Activated gamma-delta T cell (primary cell): ENCODE measurements at regions not wholly inside any gene's neighbourhood (a gene's known extent, or its start where the extent isn't known, plus 50 kb on each side); places are given as distances from the start of the nearest gene placed in this dataset.
"Not testable (repeated sequence)": the region's sequence is repeated elsewhere in the genome, so short reads cannot be mapped to it uniquely, and the experiment has no call there.

ENCODE experiments used
- DNase-seq: peaks from one replicate; lab custom pipeline; 2025; lab: John Stamatoyannopoulos, UW

DNA sequence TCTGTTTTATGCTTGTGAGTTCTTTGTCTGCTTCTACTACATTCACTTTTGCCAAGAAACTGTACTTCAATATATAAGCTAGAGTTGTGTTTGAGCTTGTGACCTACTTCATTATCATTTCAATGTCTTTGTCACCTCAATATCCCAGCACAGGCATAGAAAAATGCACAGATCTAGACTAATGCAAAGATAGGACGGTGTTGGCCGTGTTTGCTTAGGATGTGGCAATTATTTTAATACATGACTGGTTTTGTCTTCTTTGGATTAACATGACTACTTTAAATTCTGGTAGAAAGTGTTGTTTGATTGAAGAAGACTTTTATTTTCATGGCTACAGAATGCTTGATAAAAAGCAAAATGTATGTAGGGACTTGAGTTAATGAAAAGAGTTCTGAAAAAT lies 1075.0 kb upstream of the GJE1 start:
- DNase-seq = no peak

DNA sequence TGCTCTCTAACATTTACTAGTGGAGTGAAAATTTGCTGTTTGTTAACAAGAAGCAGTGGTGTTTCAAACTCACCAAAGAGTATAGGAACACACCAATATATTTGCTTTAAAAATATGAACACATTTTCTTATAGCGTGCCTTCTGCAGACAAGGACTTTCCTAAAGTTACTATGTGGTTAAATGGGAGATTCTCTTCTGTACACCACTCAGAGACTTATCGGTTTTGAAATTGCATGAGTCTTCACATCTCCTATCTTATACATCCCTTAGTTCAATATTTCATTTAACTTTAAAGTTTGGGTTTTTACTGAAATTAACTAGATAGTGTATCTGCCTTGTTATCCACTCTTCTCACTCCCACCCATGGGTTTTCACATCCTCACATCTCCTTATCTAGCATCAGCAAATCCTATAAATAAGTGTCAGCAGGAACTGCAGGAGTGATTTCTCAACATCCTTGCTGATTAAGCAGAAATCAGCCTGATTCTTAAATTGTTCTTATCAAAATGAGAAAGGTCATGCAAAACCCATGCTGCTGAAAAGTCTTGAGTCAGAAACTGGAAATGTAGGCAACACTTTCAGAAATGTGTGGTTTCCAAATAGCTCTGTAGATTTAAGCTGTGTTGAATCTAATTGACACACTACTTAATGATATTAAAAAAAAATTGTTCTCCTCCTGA lies 1075.6 kb upstream of the GJE1 start:
- DNase-seq = no peak

DNA sequence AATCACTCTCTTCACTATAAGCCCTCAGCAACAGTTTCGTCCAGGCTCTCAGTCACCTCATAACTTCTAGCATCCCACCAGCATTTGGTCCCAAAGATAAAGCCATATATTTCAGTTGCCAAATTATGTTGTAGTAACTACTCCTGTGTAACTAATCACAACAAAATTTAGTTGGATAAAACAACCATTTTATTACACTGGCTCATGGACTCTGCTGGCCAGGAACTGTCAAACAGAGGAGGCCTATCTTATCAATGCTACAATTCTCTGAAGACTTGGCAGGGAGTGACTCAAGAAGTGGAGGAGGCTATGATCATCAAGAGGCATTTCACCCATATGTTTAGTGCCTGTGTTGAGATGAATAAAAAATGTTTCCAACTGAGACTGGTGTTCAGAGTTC lies 1082.3 kb upstream of the GJE1 start:
- no peak for DNase-seq

DNA sequence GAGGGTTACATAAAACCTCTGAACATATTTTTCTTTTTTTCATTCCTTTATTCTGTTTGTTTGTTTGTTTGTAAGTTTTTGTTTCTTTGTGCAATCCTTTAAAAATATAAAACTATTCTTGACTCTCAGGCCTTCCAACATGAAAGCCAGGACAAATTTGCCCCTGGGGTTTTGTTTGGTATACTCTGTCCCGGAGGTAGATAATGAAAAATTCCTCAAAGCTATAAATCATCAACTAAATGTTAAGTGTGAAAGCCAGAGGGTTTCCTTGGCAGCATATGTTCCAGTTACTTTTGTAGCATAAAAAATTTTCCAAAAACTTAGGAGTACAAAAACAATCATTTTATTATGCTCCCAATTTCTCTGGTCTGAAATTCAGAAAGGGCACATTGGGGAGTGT lies 1084.3 kb upstream of the GJE1 start:
- no peak for DNase-seq

DNA sequence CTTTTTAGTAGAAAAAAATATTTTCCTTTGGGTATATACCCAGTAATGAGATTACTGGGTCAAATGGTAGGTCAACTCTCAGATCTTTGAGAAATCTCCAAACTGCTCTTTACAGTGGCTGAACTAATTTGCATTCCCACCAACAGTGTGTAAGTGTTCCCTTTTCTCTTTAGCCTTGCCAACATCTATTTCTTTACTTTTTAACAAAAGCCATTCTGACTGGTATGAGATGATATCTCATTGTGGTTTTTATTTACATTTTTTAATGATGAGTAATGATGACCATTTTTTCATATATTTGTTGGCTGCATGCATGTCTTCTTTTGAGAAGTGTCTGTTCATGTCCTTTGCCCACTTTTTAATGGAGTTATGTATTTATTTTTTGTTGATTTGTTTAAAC lies 1086.2 kb upstream of the GJE1 start:
- DNase-seq = not testable (repeated sequence)

DNA sequence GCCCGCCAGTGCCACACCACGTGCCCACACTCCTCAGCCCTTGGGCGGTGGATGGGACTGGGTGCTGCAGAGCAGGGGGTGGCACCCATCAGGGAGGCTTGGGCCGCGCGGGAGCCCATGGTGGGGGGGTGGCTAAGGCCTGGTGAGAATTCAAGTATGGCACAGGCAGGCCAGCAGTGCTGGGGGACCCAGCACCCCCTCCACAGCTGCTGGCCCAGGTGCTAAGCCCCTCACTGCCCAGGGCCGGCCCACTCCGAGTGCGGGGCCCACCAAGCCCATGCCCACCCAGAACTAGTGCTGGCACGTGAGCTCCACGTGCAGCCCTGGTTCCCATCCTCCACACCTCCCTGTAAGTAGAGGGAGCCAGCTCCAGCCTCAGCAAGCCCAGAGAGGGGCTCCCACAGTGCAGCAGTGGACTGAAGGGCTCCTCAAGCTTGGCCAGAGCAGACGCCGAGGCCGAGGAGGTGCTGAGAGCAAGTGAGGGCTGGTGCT lies 1091.1 kb upstream of the GJE1 start:
- peak; percentile 12 for DNase-seq

DNA sequence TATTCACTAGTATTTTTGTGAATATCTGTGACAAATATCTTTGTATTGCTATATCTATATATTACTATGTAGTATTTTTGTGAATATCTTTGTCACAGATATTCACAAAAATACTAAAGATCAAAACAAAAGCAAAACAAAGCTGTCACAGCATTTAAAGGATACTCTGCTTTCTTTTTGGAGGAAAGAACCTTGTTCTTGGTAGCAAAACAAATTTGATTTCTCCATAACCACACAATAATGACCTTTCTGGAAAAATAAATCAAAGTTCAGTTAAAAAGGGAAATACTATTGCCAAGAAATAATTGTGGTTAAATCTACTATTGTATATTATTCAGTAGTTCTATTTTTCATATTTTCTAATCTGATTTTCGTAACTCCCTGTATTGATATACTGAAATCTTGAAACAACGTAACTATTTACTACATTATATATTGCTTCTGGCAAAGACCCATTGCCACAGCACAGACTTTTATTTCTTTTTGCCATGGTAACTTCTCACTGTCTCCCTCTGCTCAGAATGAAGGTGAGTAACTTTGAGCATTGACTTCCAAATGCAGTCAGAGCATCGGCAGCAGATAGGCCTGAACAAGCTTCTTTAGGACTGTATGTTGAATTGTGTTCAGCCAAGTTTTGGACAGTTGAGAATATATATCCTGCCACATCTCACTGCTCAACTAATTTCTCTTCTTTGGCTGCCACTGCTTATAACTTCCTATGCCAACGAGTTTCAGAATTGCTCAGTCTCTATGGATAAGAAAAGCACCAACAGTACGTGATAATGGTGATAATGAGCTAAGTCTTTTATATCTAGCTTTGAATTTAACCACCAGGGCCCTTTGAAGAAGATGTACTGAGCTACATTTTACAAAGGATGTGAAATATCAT lies 1097.2 kb upstream of the GJE1 start:
- no peak for DNase-seq

DNA sequence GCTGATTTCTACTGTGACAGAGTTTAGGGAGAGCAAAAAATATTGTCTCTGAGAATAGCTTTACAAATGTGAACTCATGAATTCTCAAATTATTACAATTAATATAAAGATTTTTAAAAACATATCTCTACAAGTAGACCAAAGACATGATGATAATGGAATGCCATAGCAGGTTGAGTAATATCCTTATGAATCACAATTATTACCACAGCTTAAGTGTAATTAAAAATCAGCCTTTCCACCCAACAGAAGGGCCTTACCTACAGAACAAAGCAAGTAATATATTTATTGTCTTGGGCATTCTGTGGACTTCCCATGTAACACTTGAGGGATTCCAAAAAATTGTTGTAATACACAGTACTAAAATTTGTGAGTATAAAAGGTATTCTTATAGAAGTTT lies 1099.6 kb upstream of the GJE1 start:
- no peak for DNase-seq

DNA sequence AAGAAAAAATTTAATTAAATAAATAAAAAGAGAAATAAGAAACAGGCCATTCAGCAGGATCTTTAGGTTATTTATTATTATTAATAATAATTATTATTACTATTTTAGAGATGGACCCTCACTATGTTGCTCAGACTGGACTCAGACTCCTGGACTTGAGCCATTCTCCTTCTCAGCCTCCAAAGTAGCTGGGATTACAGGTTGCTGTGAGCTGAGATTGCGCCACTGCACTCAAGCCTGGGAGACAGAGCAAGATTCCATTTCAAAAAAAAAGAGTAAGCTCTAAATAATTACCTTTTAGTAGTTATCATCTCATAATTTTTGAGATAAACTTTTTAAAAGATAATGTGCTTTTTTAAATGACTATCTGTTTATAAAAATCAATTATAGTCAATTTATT lies 1102.8 kb upstream of the GJE1 start:
- no peak for DNase-seq

DNA sequence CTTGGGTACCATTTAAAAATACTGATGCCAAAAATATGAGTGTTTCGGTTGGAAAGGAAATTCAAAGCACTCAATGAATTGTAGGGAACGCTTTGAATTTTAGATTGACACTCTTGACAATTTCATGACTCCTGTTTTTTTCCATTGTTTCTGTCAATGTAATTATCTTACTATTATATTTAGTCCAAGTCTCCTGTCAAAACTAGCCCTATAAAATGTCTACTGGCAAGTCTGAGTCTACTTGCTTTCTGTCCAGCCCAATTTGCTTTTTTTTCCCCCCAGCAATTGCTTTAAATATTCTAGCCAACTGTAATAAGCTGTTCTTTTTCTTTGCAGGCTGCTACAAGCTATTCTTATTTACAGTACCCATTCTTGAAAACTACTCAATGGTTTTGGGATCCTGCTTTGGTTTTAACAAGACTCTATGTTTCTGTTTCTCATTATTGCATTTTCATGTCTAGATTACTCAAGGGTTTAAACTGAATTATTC lies 1103.9 kb upstream of the GJE1 start:
- DNase-seq = no peak

DNA sequence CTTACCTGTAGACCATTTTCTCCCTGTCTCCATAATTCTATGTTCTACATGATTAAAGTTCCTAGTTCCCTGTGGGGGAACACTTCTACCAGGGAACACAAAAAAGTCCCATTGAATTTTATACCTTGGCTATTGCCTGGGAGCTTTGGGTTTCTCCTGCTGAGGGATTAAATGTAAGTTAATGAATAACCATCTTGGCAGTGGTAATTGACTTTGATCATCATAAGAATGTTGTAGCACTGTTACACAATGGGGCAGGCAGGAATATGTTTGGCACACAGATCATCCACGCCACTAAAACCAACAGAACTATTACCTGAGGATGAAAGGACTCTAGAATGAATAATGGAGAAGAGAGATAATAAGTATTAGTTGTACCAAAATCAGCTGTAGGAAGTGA lies 1106.2 kb upstream of the GJE1 start:
- DNase-seq = no peak

DNA sequence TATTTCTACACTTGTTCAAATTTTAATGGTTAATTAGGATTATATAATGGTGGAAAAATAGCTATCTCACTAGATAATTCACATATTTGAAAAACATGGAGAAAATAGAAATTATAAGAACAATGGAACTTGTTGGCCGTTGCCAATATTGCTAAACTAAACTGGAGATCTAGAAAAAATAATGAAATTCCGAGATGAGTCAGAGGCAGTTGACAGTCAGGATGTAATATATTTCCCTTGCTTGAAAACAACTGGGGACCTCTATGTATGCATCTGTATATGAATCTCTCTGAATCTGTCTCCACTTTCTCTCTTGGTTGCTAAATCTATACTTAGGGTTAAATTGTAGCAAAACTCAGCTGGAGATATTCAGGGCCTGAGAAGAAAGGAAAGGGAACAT lies 1108.2 kb upstream of the GJE1 start:
- DNase-seq = no peak

DNA sequence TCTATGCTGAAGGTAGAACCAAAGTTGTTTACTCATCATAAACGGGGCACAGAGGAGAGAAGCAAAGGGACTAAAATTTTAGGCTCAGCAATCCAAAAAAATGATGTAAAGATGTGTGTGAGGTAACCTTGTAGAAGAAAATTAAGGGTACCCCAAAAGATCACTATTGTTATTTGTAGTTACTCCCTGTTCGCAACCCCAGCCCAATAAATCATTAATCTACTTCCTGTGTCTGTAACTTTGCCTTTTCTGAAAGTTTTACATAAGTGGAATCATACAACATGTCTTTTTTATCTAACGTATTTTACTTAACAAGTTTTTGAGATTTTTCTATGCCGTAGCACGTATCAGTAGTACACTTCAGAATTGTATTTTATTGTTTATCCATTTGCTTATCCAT lies 1114.8 kb upstream of the GJE1 start:
- DNase-seq = no peak

DNA sequence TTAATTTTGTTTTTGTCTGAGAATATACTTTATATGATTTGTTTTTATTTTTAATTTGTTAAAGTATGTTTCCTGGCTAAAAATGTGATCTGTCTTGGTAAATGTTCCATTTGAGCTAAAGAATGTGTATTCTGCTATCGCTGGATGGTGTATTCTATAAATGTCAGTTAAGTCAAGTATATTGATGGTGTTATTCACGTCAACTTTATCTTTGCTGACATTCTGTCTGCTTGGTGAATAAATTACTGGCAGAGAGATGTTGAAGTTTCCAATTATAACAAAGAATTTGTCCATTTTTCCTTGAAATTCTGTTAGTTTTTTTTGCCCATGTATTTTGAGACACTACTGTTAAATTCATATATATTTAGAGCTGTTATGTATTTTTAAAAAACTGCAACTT lies 1131.8 kb upstream of the GJE1 start:
- DNase-seq = no peak

DNA sequence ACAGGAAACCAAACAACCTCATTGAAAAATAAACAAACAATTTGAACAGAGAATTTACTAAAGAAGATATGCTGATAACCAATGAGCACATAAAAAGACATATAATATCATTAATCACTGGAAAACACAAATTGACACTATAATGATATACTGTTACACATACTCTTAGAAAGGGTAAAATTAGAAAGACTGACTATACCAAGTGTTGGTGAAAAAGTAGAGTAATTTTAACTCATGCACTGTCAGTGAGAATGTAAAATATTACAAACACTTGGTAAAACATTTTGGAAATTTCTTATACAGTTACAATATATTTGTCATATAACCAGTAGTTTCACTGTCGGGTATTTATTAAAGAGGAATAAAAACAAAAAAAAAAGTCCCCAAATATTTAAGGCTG lies 1139.2 kb upstream of the GJE1 start:
- no peak for DNase-seq

DNA sequence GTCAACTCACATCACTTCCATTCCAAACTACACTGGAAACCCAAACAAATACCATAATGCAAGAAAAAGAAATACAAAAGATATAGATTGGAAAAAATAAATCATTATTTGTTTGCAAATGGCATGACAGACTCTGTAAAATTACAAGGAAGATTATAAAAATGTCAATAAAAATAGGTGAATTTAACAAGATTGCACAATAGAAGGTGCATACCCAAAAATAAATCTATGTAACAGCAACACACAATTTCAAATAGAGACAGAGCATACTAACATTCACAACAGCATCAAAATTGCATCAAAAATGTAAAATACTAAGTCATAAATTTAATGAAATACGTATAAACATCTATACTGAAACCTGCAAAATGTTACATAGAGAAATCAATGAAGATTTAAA lies 1140.0 kb upstream of the GJE1 start:
- no peak for DNase-seq

DNA sequence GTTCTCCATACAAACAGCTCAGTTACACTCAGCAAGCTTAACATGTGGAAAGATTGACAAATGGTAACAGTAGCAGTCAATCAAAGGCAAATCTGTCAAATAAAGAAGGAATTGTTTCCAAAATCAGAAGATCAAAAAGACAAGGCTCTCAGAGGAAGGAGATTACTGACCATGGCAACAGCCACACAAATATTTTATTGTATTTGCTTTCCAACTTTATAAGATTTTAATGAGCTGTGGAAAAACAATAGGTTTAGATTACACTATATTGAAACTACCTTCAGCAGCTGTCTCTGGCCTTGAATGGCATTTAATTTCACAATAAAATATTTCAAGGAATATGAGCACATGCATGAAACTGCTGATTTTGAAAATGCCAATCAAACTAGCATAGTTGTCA lies 1143.9 kb upstream of the GJE1 start:
- no peak for DNase-seq

DNA sequence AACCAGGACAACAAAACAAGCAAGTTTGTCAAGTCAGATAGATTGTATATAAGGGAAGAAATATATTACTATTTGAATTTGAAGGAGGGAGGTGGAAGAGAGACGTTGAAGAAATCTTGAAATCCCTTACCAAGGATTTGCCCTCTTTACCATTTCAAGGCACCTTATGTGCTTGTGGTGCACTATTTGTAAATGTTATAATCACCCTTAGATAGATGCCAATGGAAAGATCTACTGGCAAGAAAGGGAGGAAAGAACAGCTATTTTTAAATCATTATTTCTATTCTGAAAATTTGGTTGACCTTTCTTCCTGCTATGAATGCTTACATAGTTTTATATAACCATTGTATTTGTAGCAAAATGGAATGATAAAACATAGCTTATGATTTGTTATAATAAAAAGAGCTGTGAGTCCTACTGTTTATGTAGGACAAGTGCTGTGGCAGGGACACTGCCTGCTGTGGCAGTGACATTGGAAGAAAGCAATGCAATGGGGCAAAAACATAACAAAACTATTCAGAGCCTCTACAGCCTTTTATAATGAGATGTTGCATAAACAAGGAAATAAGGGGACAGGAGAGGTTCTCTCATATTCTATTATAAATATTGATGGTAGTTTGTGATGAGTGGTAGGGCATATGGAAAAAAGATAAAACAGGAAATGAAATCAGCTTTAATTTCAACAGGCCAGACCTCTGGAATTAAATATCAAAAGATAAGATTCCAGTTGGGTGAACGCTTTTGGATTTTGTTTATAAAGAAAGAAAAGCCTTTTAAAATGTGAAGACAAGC lies 1145.2 kb upstream of the GJE1 start:
- no peak for DNase-seq

DNA sequence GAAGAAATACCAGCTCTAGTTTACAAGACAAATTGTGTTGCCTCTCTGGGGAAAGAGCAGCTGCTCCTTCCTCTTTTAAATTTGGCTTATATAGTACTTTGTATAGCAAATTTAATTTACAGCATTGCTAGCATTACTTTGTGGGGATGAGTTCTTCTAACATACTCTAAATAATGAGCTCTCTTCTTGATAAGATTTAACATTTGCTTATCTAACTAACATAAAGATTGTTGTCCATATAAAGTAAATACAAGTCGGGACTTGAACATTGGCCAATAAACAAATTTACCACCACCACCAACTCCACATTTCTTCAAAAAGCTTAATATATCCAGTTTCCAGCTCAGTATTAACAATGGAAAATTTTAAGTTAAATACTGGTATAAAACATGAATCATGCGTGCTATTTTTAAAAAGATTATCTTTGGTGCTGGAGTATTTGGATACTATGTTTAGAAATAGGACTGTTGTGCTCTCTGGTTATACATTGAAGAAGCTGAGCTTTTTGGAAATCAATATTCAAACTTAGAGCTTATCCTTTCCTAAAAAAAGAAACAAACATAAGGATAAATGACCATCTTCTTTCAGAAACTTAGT lies 1146.9 kb upstream of the GJE1 start:
- no peak for DNase-seq

DNA sequence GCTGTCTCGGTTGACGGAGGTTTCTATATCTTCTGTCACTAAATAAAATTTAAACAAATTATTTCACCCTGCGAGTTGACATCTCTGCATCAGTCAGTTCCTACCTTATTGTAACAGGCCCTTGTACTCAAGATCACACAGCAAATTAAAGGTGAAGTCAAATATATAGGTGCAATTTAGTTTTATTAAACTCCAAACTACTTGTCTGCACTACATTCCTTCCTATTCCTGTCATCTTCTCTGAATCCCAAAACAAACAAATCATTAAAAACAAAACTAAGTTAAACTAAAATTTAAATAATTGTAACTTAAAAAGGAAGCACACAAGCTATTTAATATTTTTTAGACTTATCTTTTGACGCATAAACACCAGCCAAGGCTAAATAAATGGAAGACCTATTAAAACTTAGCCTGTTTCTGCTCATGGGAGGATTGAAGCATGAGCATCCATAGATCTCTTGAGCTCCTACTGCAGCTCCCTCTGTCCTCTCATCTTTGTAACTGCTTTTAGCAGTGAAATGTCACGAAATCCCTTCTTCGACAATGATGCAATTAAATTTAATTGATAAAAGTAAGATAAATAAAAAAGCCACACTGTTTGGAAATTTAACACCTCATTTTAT lies 1152.3 kb upstream of the GJE1 start:
- no peak for DNase-seq

DNA sequence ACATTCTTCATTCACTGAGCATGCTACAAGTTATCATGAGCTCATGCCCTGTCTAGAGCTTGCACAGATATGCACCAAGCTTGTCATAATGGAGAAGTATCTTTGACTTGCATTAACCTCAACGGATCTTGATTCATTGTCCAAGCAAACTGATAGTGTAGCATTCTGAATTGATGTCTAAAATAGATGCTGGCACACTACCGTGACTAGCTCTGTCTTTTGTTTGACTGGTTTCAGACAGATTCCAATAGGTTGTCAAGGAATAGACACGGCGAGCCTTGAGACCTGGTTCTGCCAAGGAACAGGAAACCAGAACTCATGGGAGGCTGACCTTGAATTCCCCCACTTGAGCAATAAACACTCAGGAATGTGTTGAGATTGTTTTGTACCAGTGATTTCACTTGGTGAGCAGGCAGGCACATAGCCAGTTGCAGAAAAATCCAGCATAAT lies 1153.1 kb upstream of the GJE1 start:
- DNase-seq = no peak
